ENCODE measurements at regions not wholly inside any gene's neighbourhood (a gene's known extent, or its start where the extent isn't known, plus 50 kb on each side); places are given as distances from the start of the nearest gene placed in this dataset.

DNA sequence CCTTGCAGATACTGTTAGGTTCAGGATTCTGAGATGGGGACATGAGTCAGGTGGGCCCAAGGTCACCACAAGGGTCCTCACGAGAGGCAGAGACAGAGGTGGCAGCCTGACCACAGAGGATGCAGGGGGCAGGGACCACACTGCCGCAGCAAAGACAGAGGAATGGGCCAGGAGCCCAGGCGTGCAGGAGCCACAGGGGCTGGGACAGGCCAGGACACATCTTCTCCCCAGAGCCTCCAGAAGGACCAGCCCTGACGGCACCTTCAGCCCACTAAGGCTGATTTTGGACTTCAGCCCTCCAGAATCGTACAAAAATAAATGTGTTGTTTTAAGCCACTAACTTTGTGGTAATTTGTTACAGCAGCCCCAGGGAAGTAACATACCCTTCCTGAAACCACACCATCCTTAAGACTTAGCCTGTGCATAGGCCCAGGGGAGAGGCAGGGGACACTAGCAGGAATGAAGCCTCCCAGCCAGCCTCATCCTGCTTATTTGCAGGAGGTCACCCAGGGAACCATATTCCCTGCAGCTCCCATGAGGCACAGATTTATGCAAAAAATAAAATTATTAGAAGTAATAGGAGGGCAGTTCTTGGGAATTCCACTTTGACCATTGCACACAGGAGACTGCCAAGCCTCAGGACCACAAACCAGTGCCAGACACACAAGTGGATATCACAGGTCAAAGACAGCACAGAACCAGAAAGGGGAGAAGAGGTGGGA lies 119.3 kb upstream of the CST7 start:
- TF ChIP-seq POLR2A (IDR thresholded peaks at IDR 0.05) (no peak), CTCF (IDR thresholded peaks at IDR 0.05) (no peak)

All from esophagus squamous epithelium (tissue), 4 donors.